Activated T-cell treated with anti-CD3 and anti-CD28 coated beads, Interleukin-2, amount 50 U/mL, for 48 hours (primary cell): ENCODE measurements at regions not wholly inside any gene's neighbourhood (a gene's known extent, or its start where the extent isn't known, plus 50 kb on each side); places are given as distances from the start of the nearest gene placed in this dataset.
"Not testable (repeated sequence)": the region's sequence is repeated elsewhere in the genome, so short reads cannot be mapped to it uniquely, and the experiment has no call there.

Experiments
- DNase-seq, 2 experiments: peaks; one replicate each; pipeline ENCODE4 v3.0.0-alpha.2; 2020

- not testable (repeated sequence) for DNase-seq
Observed at GRCh38 chr14:30072454-30072853, 144.8 kb upstream of the PRKD1 start.

DNA sequence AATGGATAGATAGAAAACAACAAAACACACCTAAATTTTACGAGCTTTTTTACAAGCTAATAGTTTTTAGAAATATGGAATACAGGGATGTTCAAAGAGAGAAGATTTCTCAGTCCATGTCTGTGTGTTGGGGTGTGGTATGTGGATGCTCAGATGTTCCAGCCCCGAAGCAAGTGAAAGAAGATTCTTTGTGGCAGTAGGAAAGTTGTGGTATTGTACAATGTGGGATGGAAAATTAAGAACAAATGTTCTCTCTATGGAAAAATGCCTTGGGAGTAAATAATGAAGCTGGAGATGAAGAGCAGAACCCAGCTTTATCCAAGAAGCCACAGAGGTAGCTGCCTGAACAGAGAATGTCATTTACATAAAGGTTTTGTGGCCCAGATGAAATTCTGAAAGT lies 150.3 kb upstream of the PRKD1 start:
- DNase-seq, result no peak

GRCh38 chr14:30078811-30079402 lies 151.3 kb upstream of the PRKD1 start:
- DNase-seq, result no peak

GRCh38 chr14:30082486-30082885 lies 154.8 kb upstream of the PRKD1 start:
- no peak for DNase-seq

DNA sequence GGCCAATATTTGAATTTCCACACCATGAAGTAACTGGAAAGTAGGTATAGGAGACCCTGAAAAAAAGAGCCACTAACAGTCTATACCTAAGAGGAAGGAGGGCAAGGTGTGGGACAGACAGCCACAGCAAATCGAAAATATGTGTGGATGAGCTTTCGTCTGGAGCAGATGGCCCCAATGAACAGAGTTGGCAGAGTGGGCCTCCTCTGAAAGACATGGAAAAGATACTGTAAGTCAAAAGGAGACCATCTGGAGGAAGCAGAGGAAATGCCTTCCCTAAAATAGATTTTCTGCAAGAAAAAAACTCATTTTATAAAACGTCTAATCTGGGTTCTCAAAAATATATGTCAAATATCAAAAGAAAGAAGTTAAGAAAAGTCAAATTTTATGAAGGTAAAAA lies 157.2 kb upstream of the PRKD1 start:
- DNase-seq, result no peak

DNA sequence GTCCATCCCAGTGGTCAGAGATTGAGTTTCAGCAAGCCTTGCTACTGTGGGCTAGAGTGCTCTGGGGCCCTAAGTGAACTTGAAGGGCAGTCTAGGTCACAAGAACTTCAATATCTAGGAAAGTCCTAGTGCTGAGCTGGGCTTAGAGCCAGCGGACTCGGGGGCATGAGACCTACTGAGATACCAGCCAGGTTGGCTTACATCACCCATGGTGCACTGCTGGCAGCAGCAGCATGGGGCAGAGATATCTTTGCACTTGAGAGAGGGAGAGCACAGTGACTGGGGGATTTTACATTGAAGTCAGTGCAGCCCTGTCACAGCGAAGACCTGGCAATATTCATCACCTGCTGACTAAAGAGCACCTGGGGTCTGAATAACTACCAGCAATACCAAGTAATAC lies 158.3 kb upstream of the PRKD1 start:
- DNase-seq, result no peak

- DNase-seq, result no peak
Observed at GRCh38 chr14:30088620-30089019, 161.0 kb upstream of the PRKD1 start.

- DNase-seq, result no peak
Observed at GRCh38 chr14:30108975-30109700, 181.5 kb upstream of the PRKD1 start.

- DNase-seq, result no peak
Observed at GRCh38 chr14:30114051-30114450, 186.4 kb upstream of the PRKD1 start.

- no peak for DNase-seq
Observed at GRCh38 chr14:30115756-30116155, 188.1 kb upstream of the PRKD1 start.

DNA sequence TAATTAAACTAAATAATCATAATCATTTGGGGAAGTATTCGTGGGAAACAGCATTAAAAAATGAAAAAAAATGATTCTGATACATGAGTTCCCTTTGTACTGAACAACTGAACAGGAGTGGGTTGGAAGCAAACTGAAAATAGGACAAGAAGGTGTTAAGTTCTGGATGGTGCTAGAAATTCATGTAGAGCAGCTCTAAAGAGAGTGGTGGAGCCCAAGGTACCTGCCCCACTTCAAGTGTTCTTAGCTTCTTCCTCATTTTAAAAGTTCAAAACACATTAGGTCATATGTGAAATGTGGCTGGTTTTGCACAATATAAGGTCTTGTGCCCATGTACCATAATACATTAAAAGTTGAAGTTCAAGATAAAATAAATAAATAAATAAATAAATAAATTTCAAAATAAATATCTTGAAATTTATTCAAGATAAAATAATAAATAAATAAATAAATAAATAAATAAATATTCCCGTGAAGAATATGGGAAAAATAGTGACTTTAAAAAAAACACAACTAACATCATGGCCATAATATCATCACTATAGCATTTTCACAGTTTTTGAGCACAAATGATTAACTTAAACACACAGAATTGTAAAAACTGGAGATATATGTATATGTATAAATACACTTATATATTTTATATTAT lies 191.5 kb upstream of the PRKD1 start:
- DNase-seq, result no peak

GRCh38 chr14:30125322-30125979 lies 197.8 kb upstream of the PRKD1 start:
- DNase-seq, result no peak

DNA sequence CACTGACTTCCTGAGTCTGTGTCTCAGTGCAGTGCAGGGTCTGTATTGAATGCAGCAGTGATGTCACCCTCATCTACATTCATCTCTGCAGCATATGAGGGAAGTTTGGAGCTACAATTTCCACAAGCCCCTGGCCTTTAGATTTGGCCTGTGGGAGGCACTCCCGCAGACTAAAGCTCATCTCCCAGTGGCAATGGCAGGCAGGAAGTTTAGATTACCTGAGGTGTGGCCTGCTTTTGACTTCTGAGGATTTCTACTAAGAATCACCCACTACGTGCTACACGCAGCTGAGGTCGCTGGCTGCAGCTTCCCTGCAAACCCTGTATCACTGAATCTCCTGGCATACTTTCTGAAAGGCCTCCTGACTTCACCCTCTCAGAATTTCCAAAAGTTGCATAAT lies 202.2 kb upstream of the PRKD1 start:
- no peak for DNase-seq

- no peak for DNase-seq
Observed at GRCh38 chr14:30131581-30132097, 204.0 kb upstream of the PRKD1 start.

- DNase-seq, result no peak
Observed at GRCh38 chr14:30132196-30132595, 204.5 kb upstream of the PRKD1 start.

GRCh38 chr14:30134936-30135335 lies 207.3 kb upstream of the PRKD1 start:
- DNase-seq, result no peak

DNA sequence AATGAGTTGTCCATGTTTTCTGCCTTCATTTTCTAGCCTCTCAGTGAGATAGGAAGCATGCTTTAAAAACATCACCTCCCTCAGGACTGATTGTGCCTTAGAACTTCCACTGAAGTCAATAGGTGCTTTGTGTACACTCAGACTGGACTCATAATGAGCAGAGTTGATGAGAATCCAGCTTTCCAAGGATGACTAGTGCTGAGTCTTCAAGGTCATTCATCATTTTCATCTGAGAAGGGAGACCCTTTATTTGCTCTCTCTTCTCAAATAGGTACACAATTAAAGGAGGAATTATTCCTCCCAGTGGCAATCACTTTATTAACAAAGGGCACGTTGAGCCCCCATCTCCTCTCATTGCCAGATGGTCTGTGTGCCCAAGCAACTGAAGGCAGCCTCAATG lies 210.9 kb upstream of the PRKD1 start:
- no peak for DNase-seq

GRCh38 chr14:30142216-30142615 lies 214.6 kb upstream of the PRKD1 start:
- DNase-seq, result no peak

DNA sequence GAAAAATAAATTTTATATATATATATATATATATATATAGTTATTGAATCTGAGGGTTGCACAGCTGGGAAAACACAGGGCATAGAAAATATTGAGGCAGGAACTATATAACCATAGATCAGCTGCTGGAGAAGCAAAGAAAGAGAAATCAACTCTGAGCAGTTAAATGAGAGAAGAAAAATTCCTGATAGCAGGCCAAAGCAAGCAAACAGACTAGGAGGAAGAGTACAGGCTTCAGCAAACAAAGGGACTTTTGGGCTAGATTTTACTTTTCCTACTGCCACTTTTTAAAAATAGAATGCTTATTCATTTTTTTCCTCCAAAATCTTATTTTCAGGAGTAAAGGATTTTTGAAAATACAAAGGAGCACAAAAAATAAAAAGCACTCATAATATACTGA lies 216.0 kb upstream of the PRKD1 start:
- no peak for DNase-seq

DNA sequence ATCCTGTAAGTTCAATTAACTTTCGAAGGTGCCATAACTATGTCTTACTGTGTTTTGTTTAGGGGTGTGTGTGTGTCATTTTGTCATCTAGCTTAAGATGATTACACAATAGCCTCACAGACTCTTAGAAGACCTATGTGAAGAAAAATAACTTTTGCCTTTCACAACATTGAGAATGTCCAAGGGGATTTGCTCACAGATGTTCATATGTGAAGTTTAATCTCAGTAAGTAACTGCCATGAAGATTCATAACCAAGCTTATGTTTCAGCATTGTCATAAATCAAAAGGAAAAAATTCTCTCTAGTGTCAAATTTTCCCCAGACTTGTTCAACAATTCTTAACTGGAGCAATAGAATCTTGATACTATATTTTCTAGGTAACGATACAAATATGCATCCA lies 226.1 kb upstream of the PRKD1 start:
- DNase-seq, result no peak

DNA sequence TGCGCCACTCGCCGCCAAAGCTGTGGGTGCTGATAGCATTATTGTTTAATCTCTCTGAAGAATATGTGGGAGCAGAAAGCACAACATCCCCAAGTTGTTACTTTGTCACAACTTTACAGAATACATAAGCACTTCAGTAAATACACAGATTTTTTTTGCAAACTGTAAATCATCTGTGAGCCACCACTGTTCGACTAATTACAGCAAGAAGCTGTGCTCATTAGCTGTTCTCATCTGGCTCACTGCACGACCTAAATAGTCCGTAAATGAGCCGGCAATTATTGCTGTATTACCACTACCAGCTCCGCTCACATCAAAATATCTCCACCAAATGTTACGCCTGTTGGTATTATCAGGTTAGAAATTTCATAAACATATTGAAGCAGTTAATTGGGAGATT lies 228.9 kb upstream of the PRKD1 start:
- DNase-seq, result no peak

DNA sequence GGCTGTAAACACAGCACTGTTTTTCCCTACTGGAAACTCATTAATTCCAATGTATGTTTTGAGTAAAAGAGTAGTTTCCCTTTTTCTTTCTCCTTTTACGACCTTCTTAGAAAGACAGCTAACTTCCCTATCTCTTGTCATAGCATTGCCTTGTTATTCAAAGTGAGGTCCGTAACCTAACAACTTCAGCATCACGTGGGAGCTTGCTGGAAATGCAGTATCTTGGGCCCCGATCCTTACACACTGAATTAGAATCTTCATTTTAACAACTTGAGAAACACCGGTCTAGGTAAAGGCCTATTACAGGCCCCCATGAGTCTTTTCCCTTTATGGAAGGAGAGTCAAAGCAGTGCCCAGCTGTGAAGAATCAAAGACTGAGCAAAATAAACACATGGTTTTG lies 230.7 kb upstream of the PRKD1 start:
- no peak for DNase-seq

DNA sequence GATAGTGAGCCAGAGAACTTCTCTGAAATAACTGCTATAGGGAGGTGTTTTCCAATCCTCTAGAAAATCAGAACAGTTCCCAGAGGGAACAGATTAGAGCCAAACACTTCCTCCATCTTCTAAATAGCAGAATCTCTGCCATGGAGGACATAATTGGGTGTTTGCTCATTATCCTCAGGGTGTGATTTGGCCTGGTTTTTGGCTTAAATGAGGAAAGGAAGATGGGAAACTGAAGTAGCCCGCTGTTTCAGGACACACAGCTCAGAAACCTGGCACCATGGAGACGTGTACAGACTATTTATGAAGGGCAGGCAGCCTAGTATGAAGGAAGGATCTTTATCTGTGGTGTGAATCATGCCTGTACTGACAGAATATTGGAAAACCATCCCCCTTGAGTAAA lies 231.7 kb upstream of the PRKD1 start:
- no peak for DNase-seq

DNA sequence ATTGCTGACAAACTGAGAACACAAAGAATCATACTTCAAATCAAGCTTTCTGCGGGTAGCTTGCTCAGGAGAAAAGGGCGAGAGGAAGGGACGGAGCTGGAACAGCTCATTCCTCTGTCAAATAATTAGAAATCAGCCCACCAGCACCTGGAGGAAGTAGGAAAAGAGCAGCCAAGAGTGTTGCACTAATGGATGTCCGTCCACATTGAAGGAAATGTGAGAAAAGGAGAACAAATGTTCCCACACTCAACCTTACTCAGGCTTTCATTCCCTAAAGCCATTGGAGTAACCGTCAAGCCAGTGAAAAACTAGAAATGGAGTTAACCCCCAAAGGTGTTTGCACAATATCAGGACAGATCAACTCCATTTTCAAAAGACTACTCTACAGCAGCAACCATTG lies 233.0 kb upstream of the PRKD1 start:
- DNase-seq, result no peak
